GM10248 (cell line): ENCODE measurements at regions not wholly inside any gene's neighbourhood (a gene's known extent, or its start where the extent isn't known, plus 50 kb on each side); places are given as distances from the start of the nearest gene placed in this dataset.

Source experiments
- CTCF ChIA-PET: fragments of 300-600 bp; sonication (Branson Sonifier 250); formaldehyde crosslinking; extraction: SDS; loops from one replicate; lab custom pipeline; 2021; ENCODE audit warnings: antibody characterized with exemption; lab: Yijun Ruan, JAX
- POLR2A ChIA-PET: fragments of 350-650 bp; sonication (Branson Sonifier 250); formaldehyde crosslinking; extraction: SDS; loops from one replicate; lab custom pipeline; 2020; ENCODE audit warnings: antibody characterized with exemption; lab: Yijun Ruan, JAX
- DNase-seq: peaks from one replicate; pipeline ENCODE4 v3.0.0; 2012; ENCODE audit errors: extremely low spot score
- CTCF ChIP-seq: IDR thresholded peaks from 2 replicates; pipeline ENCODE4 v1.5.1; 2012; ENCODE audit warnings: mild to moderate bottlenecking, low read depth; ENCODE audit errors: extremely low read depth, missing control alignments, control extremely low read depth

GRCh38 chr7:124201768-124202349 lies 169.0 kb upstream of the TMEM229A start:
- TF ChIP-seq CTCF, result no peak
- CTCF ChIA-PET, result interaction anchor here (1.1 to 3.6 kb wide), 3 partner anchors 13 to 566 kb away, joined by 3 to 11 read pairs (median 3); no protein-coding TSS in a partner anchor
- no peak for DNase-seq
- POLR2A ChIA-PET, result no interaction called here

- ChIA-PET CTCF (interaction anchor here (2.0 to 2.3 kb wide), 2 partner anchors 11 to 17 kb away, joined by 4 to 11 read pairs; no protein-coding TSS in a partner anchor), POLR2A (no interaction called here)
These were observed 163.7 kb upstream of the TMEM229A start for GRCh38 chr7:124196519-124196918.

GRCh38 chr7:124192885-124193284 lies 160.0 kb upstream of the TMEM229A start:
- CTCF ChIA-PET, result interaction anchor here (1.2 to 1.5 kb wide), 2 partner anchors 11 to 82 kb away, joined by 3 read pairs; no protein-coding TSS in a partner anchor

More at GRCh38 chr7:124196519-124196918, 163.7 kb upstream of the TMEM229A start:
- no peak for DNase-seq
- no peak for TF ChIP-seq CTCF

GRCh38 chr7:124191713-124192112 lies 158.8 kb upstream of the TMEM229A start:
- no peak for DNase-seq
- ChIA-PET POLR2A (no interaction called here), CTCF (interaction anchor here (1.1 to 1.5 kb wide), 3 partner anchors 12 to 83 kb away, joined by 3 read pairs; no protein-coding TSS in a partner anchor)
- TF ChIP-seq CTCF, result no peak

More at GRCh38 chr7:124192885-124193284, 160.0 kb upstream of the TMEM229A start:
- no peak for TF ChIP-seq CTCF
- DNase-seq, result no peak
- POLR2A ChIA-PET, result no interaction called here

- POLR2A ChIA-PET, result no interaction called here
- DNase-seq, result no peak
- no peak for TF ChIP-seq CTCF
- CTCF ChIA-PET, result interaction anchor here (1.1 to 1.5 kb wide), 2 partner anchors 33 to 84 kb away, joined by 3 read pairs; no protein-coding TSS in a partner anchor
These were observed 158.2 kb upstream of the TMEM229A start for GRCh38 chr7:124191030-124191429.

GRCh38 chr7:124188576-124188975 lies 155.7 kb upstream of the TMEM229A start:
- no peak for DNase-seq
- ChIA-PET CTCF (interaction anchor here (1.0 to 2.7 kb wide), 4 partner anchors 9 to 87 kb away, joined by 3 to 11 read pairs (median 6); no protein-coding TSS in a partner anchor), POLR2A (no interaction called here)
- no peak for TF ChIP-seq CTCF
